GM12878 (cell line): ENCODE measurements at regions not wholly inside any gene's neighbourhood (a gene's known extent, or its start where the extent isn't known, plus 50 kb on each side); places are given as distances from the start of the nearest gene placed in this dataset.

ENCODE experiments used
- ATAC-seq: fragments of 200-7000 bp; cut with Tn5 transposase; 3 replicates; pipeline ENCODE4 v1.9.1; 2020; ENCODE audit warnings: mild to moderate bottlenecking, moderate library complexity
- BruUV-seq: library from RNA; stranded (reverse); fragments of 400-500 nt; replicated peaks from 2 replicates; lab custom pipeline; 2021; lab: Mats Ljungman, UMichigan
- CTCF ChIA-PET: fragments of 300-600 bp; sonication (Branson Sonifier 250); formaldehyde crosslinking; extraction: SDS; loops from one replicate; lab custom pipeline; 2021; ENCODE audit warnings: inconsistent platforms; lab: Yijun Ruan, JAX
- POLR2A ChIA-PET: fragments of 350-600 bp; formaldehyde crosslinking; extraction: SDS; loops from one replicate; lab custom pipeline; 2021; ENCODE audit warnings: inconsistent platforms; lab: Charles Lee
- RAD21 ChIA-PET: fragments of 300-600 bp; sonication (Branson Sonifier 250); formaldehyde crosslinking; loops from one replicate; lab custom pipeline; 2023; ENCODE audit warnings: antibody characterized with exemption; ENCODE audit not compliant: unreplicated experiment; lab: Charles Lee
- SMC1A ChIA-PET: fragments of 300-600 bp; sonication (Branson Sonifier 250); formaldehyde crosslinking; loops from one replicate; lab custom pipeline; 2023; ENCODE audit not compliant: unreplicated experiment, uncharacterized antibody; lab: Charles Lee
- DNase-seq: peaks from one replicate; pipeline ENCODE4 v3.0.0-alpha.2; 2011; ENCODE audit warnings: low read depth, low spot score
- FAIRE-seq: peaks from 3 replicates; lab custom pipeline; 2011; peaks lifted over from hg19 to GRCh38; lab: Jason Lieb, UNC
- H2AFZ ChIP-seq: 2 replicates; pipeline ENCODE4 v1.6.0; 2011; ENCODE audit warnings: low read depth, low read length, control low read depth; ENCODE audit not compliant: control insufficient read depth
- H3K27ac ChIP-seq: 2 replicates; pipeline ENCODE4 v1.5.1; 2011; ENCODE audit warnings: control low read depth; ENCODE audit not compliant: control insufficient read depth, insufficient read depth
- H3K27me3 ChIP-seq, 2 experiments: replicated peaks in 1 of 2; 2 replicates each; pipeline versions ENCODE4 v1.6.0 to v1.6.1; 2011; ENCODE audit warnings: low read length in 1 of 2; ENCODE audit not compliant: control insufficient read depth in 2 of 2, insufficient read depth in 2 of 2
- H3K36me3 ChIP-seq, 2 experiments: 2 replicates each; pipeline ENCODE4 v1.5.1; 2011; ENCODE audit warnings: low read length in 1 of 2; ENCODE audit not compliant: control insufficient read depth in 2 of 2, insufficient read depth in 2 of 2
- H3K4me1 ChIP-seq: 2 replicates; pipeline ENCODE4 v1.6.1; 2011; ENCODE audit warnings: mild to moderate bottlenecking, low read length, moderate library complexity, mixed read lengths; ENCODE audit not compliant: control insufficient read depth, insufficient read depth
- H3K4me2 ChIP-seq: 2 replicates; pipeline ENCODE4 v1.6.0; 2011; ENCODE audit warnings: control low read depth; ENCODE audit not compliant: control insufficient read depth, insufficient read depth
- H3K4me3 ChIP-seq: fragments of 200-600 bp; sonication (generic); 2 replicates; pipeline ENCODE4 v1.5.1; 2016
- H3K79me2 ChIP-seq: 2 replicates; pipeline ENCODE4 v1.6.0; 2011; ENCODE audit warnings: low read length; ENCODE audit not compliant: control insufficient read depth, insufficient read depth
- H3K9ac ChIP-seq: 2 replicates; pipeline ENCODE4 v1.8.0; 2011; ENCODE audit warnings: low read length, control low read depth, mixed read lengths; ENCODE audit not compliant: control insufficient read depth, insufficient read depth
- H3K9me3 ChIP-seq: replicated peaks from 3 replicates; pipeline ENCODE4 v1.5.1; 2011; ENCODE audit warnings: mild to moderate bottlenecking, low read length; ENCODE audit not compliant: control insufficient read depth, insufficient read depth
- H4K20me1 ChIP-seq: 2 replicates; pipeline ENCODE4 v1.6.0; 2011; ENCODE audit not compliant: control insufficient read depth, insufficient read depth
- BCL11A ChIP-seq: IDR thresholded peaks from 2 replicates; pipeline ENCODE4 v1.6.1; 2011; ENCODE audit warnings: low read depth, low read length
- CUX1 ChIP-seq: IDR thresholded peaks from 2 replicates; pipeline ENCODE4 v1.6.1; 2012; ENCODE audit warnings: improper control_type of control experiment, low read depth, low read length; ENCODE audit not compliant: insufficient replicate concordance
- HDAC6 ChIP-seq: fragments of 200-600 bp; sonication (generic); IDR thresholded peaks from one replicate; pipeline ENCODE4 v1.8.0; 2017; ENCODE audit warnings: antibody characterized with exemption; ENCODE audit not compliant: unreplicated experiment
- IKZF1 ChIP-seq: fragments of 450-650 bp; conservative IDR thresholded peaks from 2 replicates; pipeline ENCODE4 v1.6.1; 2017; ENCODE audit warnings: antibody characterized with exemption, mild to moderate bottlenecking
- KLF5 ChIP-seq: fragments of 450-650 bp; IDR thresholded peaks from 2 replicates; pipeline ENCODE4 v1.6.1; 2014; ENCODE audit warnings: mild to moderate bottlenecking; ENCODE audit not compliant: partially characterized antibody
- MTA2 ChIP-seq: fragments of 450-650 bp; IDR thresholded peaks from 2 replicates; pipeline ENCODE4 v1.6.1; 2016; ENCODE audit warnings: low read depth, mild to moderate bottlenecking, moderate library complexity
- PML ChIP-seq: IDR thresholded peaks from 2 replicates; pipeline ENCODE4 v1.6.1; 2012; ENCODE audit warnings: low read length, inconsistent platforms
- POU2F2 ChIP-seq: IDR thresholded peaks from 3 replicates; pipeline ENCODE4 v1.6.1; 2011; ENCODE audit warnings: low read depth, mild to moderate bottlenecking, low read length, borderline replicate concordance
- RELB ChIP-seq: fragments of 450-650 bp; IDR thresholded peaks from 2 replicates; pipeline ENCODE4 v1.6.1; 2017; ENCODE audit warnings: low read depth, mild to moderate bottlenecking, moderate library complexity
- SIN3A ChIP-seq: IDR thresholded peaks from 2 replicates; pipeline ENCODE4 v1.6.1; 2012; ENCODE audit warnings: low read depth, low read length, improper control_type of control experiment
- SMARCA5 ChIP-seq: fragments of 450-650 bp; IDR thresholded peaks from 2 replicates; pipeline ENCODE4 v1.6.1; 2017; ENCODE audit warnings: mild to moderate bottlenecking
- STAT3 ChIP-seq: IDR thresholded peaks from 2 replicates; pipeline ENCODE4 v1.6.1; 2011; ENCODE audit warnings: low read depth, low read length, improper control_type of control experiment
- ZZZ3 ChIP-seq: IDR thresholded peaks from 2 replicates; pipeline ENCODE4 v1.6.1; 2011; ENCODE audit warnings: low read depth; ENCODE audit not compliant: control insufficient read depth, insufficient read length
- WGBS: methylation state at CpG from one replicate; pipeline ENCODE4 v1.1.6; 2016; ENCODE audit warnings: low lambda C conversion rate; ENCODE audit not compliant: insufficient replicate concordance, insufficient coverage; ENCODE audit errors: missing lambda C conversion rate; 5-methylcytosine and 5-hydroxymethylcytosine counted together
- in situ Hi-C: fragments of 300-500 bp; cut with MboI; formaldehyde crosslinking; loops from 9 replicates; pipeline ENCODE4 v1.14.3; 2018; ENCODE audit warnings: mixed read lengths
- intact Hi-C: fragments of 100-400 bp; cut with micrococcal nuclease; formaldehyde crosslinking; loops from one replicate; pipeline ENCODE4 v1.14.2; 2022; ENCODE audit not compliant: unreplicated experiment

GRCh38 chr13:53507741-53508140 is 479.1 kb downstream of the OLFM4 start:
- in situ Hi-C loops = no loop called here
- H3K9ac ChIP-seq = no peak overlapping the region
- no peak overlapping the region for H2AFZ ChIP-seq
- ChIA-PET CTCF (no interaction called here), SMC1A (interaction anchor here (0.6 kb wide), 1 partner anchor 196 kb away, joined by 3 read pairs; no protein-coding TSS in a partner anchor), RAD21 (no interaction called here), POLR2A (no interaction called here)
- H3K4me3 ChIP-seq = no peak overlapping the region
- BruUV-seq = no TSS peak
- H3K36me3 ChIP-seq = no peaks in the 10 kb centered on the region
- no peak overlapping the region for H3K27ac ChIP-seq
- H3K79me2 ChIP-seq = no peaks in the 10 kb centered on the region
- no peak overlapping the region for H3K4me2 ChIP-seq
- intact Hi-C loops = no loop called here
- TF ChIP-seq POU2F2 (no peak), ZZZ3 (no peak), HDAC6 (no peak)
- no peak for FAIRE-seq
- no peaks in the 10 kb centered on the region for H3K9me3 ChIP-seq
- no peak for ATAC-seq
- no peaks in the 10 kb centered on the region for H4K20me1 ChIP-seq
- no peak for DNase-seq
- H3K4me1 ChIP-seq = no peaks in the 10 kb centered on the region
- WGBS = 13% methylated on average over 4 of the region's 4 CpGs
- no peaks in the 10 kb centered on the region for H3K27me3 ChIP-seq

- SMC1A ChIA-PET = no interaction called here
- intact Hi-C loops = no loop called here
- Histone ChIP-seq H3K4me3 (no peak overlapping the region), H3K4me1 (no peaks in the 10 kb centered on the region), H3K36me3 (no peaks in the 10 kb centered on the region), H3K9ac (no peak overlapping the region), H3K9me3 (no peaks in the 10 kb centered on the region), H3K4me2 (no peak overlapping the region), H4K20me1 (no peaks in the 10 kb centered on the region), H3K27me3 (no peaks in the 10 kb centered on the region), H3K79me2 (no peaks in the 10 kb centered on the region), H2AFZ (no peak overlapping the region), H3K27ac (no peak overlapping the region)
- in situ Hi-C loops = no loop called here
- RAD21 ChIA-PET = no interaction called here
- BruUV-seq = no TSS peak
- FAIRE-seq (no peak), DNase-seq (no peak), ATAC-seq (no peak)
- CTCF ChIA-PET = no interaction called here
- POLR2A ChIA-PET = no interaction called here
- WGBS = 0% methylated on average over 1 of the region's 1 CpG
- TF ChIP-seq SMARCA5 (no peak), CUX1 (no peak), KLF5 (no peak), STAT3 (no peak), PML (no peak), SIN3A (no peak), RELB (no peak), BCL11A (no peak), MTA2 (no peak), IKZF1 (no peak), HDAC6 (no peak)
These were observed 484.0 kb downstream of the OLFM4 start for GRCh38 chr13:53512635-53513034.
